ENCODE measurements at regions not wholly inside any gene's neighbourhood (a gene's known extent, or its start where the extent isn't known, plus 50 kb on each side); places are given as distances from the start of the nearest gene placed in this dataset.
"Not testable (repeated sequence)": the region's sequence is repeated elsewhere in the genome, so short reads cannot be mapped to it uniquely, and the experiment has no call there.

DNA sequence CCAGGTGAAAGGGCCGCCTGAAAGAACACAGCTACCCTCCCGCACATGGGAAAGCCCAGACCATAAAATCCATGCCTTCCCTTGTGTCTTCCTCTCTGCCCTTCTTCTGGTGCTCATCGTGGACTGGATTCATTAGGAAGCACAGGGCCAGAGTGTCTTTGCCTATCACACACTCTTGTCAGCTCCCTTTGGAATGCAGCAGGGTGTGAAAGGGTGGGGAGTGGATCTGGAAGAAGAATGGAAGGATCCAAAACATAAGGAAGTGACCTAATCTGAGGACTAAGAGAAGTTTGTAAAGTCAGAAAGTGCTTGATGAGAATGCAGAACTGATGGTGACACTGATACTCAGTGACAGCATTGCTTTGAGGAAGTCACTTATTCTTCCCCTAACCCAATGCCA, 1147.3 kb upstream of the GOT2 start:
- DNase-seq (ENCODE audit: low read depth), result no peak

DNA sequence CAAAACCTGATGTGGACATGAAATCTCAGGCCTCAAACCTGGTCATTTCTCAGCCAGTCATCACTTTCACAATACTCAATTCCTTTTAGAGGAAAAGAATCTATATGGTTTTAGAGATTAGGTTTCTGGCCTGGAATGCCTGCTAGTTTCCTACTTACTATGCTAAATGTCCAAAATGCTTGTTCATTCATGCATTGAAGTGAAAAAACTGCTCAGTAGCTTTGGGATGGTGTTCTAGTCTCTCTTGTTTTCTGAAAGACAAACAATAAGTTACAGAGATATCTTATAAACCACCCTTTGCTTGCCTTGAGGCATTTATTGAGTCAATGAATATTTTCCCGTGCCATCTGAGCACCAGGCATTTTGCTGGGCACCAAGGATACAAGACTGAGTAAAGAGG, 1146.5 kb upstream of the GOT2 start:
- no peak for DNase-seq (ENCODE audit: low read depth)

DNA sequence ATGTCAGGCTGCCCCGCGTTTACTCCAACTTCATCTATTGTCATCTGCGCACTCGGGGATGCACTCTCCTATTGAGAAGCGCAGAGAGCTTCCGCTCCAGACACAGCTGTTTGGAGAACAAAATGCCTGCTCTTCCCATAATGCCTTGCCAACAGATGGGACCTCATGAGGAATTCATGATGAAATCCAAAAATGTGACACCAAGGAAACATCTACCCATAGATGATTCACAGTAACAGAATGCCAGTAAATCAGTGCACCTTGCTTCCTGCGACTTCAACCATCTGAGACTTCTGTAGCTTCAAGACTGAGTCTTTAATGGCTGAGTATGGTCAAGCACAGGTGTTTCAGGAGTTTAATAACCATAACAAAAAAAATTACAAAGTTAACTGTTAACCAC, 1144.9 kb upstream of the GOT2 start:
- no peak for DNase-seq (ENCODE audit: low read depth)

DNA sequence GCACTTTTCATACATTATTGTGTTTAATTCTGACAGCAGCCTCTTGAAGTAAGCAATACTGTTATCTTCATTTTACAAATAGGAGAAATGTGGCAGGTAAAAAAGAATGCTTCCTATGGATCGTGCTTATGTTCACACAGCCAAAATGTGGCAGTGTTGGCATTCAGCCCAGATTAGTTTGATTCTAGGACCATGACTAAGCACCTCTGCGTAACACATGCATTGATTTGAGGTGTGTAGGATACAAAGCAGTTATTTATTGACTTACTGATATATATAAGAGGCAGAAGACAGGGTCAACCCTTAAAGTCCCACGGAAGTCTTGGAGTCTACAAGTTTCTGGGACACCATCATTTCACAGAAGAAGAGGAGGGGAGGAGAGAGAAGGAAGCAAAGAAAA, 1144.4 kb upstream of the GOT2 start:
- DNase-seq (ENCODE audit: low read depth), result no peak

DNA sequence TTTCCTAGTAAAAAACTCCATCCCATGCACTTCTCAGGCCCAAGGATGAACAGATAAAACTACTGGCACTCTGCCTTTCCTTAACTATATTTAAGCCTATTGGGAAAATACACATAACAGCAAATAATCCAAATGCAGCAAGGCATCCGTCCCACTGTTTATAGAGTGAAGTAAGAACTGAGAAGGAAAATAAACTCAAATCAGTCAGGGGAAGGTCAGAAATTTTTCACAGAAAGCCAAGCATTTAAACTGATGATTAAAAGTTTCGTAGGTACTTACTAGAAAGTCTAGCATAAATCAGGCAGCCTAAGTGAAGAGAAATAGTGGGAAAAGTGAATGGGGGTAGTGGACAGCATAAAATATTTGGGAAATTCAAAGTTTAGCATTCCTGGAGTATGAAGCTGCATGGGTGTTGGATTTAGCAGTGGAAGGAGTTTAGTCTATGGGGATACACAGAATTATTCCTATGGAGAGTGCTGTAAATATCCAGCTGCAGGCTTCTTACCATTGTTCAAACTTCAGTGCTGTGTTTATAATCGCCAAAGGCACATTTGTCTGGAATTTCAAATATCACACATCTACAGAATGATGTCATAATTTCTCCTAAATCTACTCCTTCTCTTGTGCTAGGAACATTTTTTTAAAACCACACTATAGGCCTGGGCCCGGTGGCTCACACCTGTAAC, 1131.0 kb upstream of the GOT2 start:
- peak; percentile 48 for DNase-seq (ENCODE audit: low read depth)

DNA sequence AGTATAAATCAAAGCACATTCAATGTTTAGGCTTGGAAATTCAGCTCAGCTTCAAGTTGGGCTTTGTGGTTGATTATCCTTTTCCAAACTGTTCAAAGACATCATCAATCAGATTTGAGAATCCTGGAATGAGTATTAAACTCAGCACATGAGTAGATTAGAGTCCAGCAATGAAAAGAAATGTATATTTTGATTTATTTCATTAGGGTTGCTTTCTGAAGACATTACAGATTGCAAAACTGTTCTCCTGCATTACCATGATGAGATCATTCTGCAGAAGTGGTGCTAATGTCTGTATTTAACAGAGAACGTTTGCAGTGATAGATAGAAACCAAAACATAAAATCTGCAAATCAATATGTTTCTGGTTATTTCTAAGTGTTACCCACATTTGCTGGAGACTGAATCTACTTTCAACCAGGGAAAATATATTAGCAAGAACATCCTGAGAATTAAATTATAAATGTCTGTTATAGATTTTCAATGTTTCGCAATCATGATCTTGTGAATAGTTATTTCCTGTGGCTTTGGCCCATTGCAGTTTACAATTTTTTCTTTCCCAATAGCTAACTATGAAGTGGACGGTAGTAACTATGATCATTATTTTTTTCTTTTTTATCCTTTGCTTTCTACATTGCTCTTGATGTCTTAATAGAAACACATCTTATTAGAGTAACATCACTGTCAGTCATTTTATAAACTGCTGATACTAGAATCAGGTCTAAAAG, 1125.7 kb upstream of the GOT2 start:
- no peak for DNase-seq (ENCODE audit: low read depth)

DNA sequence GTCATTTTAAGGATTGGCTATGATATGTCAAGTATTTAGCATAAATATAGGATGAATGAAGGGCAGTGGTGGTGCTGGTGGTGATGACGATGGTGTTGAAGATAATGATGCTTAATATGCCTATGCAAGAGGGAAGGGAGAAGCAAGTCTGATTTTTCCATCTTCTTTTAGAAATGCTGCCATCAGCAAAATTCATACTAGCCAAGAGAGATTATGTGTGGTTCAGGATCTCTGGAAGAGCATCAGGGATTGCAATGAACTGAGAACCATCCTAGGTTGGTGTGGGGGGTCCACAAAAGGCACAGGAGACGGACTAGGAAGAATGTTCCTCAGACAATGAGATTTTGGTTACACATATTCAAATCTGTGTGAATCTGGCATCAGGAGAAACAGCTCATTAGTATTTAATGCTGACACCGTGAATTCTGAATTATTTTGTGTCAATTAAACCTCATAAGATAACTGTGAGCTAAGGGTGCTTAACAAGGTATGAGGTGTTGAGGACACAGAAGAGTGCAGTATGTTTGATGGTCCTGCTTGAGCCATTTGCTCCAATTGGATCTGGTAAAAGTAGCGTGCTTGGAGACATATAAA, 1120.8 kb upstream of the GOT2 start:
- DNase-seq (ENCODE audit: low read depth), result no peak

DNA sequence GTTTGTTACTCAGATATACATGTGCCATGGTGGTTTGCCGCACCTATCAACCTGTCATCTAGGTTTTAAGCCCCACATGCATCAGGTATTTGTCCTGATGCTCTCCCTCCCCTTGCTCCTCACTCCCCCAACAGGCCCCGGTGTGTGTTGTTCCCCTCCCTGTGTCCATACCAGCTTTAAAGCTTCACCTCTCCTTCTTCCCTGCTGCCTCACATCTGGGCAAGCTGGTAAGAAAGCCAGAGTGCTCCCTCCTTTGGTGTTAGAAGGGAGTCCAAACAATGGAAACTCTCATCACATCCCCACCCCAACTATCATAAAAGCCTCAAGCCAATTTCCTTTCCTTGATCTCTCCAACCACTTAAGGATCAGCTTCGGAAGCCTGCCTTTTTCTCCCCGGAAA, 1115.6 kb upstream of the GOT2 start:
- DNase-seq (ENCODE audit: low read depth), result no peak

DNA sequence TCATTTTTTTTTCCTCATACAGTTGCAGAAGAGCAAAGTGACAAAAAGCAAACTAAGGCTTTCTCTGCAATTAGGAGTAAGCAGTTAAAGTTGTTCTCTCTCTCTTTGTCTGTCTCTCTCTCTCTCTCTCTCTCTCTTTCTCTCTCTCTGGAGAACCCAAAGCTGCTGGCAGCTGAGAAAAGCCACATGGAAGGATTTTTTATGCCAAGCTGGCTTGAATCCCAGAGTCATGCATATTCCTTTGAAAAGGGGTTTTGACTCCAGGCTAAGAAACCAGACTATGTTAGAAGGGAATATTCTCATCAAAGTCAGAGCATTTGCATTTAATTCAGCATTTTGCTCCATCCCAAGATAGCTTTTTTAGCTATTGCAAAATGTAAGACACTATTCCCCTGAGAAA, 1114.2 kb upstream of the GOT2 start:
- no peak for DNase-seq (ENCODE audit: low read depth)

DNA sequence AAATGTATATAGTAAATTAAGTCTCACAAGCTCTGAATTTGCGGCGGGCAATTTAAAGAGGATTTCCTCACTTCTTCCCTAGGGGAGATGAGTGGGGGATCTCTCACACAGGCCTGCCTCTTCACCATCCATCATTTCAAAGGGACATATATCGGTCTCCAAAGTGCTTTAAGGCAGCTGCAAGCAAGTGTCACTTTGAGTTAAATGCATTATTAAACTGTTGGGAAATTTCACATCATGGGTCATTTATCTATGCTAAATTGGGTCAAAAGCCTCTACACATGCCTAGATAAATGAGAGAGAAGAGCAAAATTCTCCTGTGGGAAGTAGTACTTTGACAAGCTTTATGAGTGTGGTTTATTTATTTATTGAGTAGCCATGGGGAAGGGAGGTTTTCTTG, 1106.1 kb upstream of the GOT2 start:
- DNase-seq (ENCODE audit: low read depth), result no peak

DNA sequence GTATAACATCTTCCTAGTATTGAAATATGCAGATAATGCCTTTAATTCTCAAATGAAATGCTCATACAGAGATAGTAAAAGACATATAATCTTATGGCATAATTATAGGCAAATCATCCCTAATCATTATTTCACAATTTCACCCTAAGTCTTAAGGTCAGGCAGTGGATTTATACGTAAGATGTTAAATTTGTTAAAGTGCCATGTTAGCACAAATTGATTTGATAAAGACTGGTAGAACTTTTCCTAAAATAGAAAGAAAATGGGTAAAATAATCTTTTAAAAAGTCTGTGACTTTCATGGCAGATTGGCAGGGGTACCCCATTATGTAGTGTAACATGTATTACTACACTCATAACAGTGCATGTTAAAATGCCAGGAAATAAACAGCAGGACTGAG, 1092.7 kb upstream of the GOT2 start:
- no peak for DNase-seq (ENCODE audit: low read depth)

DNA sequence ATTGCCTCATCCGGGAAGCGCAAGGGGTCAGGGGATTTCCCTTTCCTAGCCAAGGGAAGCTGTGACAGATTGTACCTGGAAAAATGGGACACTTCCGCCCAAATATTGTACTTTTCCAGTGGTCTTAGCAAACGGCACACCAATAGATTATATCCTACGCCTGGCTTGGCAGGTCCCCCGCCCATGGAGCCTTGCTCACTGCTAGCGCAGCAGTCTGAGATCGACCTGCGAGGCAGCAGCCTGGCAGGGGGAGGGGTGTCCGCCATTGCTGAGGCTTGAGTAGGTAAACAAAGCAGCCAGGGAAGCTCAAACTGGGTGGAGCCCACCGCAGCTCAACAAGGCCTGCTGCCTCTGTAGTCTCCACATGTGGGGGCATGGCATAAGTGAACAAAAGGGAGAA, 1075.4 kb upstream of the GOT2 start:
- not testable (repeated sequence) for DNase-seq (ENCODE audit: low read depth)

DNA sequence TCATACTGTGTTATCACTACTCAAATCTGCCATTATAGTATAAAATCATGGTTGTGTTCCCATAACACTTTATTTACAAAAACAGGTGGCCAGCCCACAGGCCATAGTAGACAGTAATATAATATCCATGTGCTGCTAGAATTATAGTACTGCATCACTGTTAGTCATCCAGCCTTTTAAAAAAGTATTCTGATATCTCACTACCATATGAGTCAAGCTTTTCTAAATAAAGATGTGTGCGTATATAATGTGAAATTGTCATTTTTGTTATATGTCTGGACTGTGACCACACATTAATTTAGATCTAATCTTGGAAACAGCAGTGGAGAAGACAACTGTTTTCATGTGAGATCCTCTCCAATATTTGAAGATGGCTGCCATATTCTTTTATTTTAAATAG, 1049.1 kb upstream of the GOT2 start:
- DNase-seq (ENCODE audit: low read depth), result no peak

DNA sequence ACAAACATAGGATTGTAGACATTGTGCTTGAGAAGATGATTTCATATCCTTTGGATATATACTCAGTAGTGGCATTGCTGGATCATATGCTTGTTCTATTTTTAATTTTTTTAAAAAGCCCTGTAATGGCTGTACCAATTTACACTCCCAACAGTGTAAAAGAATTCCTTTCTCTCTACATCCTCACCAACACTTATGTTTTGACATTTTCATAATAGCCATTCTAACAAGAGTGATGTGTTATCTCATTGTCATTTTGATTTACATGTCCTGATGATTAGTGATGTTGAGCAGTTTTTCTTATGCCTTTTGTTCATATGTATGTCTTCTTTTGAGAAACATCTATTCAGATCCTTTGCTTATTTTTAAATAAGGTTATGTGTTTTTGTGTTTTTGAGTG, 1039.2 kb upstream of the GOT2 start:
- no peak for DNase-seq (ENCODE audit: low read depth)

DNA sequence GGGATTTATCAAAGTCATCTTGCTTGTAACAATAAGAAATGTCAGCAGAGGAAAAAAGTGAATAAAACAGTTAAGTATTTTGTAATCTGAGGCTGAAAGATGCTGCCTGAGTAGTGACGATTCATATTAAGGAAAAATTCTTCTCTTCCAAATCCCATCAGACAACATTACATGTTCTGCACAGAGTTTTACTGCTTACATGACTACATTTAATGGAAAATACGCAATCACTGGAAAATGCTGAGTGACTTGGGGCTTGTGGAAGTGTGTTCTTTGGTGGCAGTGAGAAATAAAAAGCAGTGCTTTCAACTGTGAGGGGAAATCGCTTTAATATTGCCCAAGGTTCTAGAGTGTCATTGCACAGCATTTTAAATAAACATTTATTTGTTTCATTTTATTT, 1025.2 kb upstream of the GOT2 start:
- no peak for DNase-seq (ENCODE audit: low read depth)

DNA sequence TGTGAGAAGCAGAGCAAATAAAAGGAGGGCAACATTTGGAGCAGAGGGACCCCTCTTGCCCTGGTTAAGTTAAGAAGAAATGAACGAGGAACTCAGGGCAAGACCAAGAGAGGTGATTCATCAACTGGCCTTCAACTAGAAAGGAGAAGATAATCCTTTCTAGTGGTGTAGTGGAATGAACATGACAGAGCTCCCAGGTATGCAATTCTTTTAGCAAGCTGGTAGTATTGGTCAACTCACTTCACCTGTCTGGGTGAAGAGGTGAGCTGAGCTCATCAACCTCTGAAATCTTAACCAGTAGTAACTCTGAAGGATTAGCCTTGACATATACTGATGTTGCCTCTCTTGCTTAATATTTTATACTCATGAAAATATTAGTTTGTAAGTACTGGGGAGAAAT, 1024.7 kb upstream of the GOT2 start:
- no peak for DNase-seq (ENCODE audit: low read depth)

DNA sequence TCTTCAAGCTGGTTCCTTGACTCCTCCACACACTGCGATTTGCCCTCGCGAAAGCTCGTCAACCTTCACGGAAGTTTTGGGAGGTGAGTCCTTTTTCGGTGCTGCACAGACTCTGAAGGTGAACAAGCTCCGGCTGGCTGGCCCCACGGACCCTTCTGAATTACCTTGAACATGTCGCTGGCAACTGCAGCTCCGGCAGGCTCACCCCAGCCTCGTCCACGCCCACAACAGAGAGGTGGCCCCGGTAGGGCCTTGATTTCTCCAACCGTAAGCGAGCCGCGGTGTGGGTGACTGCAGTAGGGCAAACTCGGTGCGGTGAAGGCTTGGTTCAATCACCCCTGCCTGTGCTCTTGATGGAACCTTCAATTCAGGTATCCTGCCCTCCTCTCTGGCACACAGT, 1020.7 kb upstream of the GOT2 start:
- DNase-seq (ENCODE audit: low read depth), result no peak

DNA sequence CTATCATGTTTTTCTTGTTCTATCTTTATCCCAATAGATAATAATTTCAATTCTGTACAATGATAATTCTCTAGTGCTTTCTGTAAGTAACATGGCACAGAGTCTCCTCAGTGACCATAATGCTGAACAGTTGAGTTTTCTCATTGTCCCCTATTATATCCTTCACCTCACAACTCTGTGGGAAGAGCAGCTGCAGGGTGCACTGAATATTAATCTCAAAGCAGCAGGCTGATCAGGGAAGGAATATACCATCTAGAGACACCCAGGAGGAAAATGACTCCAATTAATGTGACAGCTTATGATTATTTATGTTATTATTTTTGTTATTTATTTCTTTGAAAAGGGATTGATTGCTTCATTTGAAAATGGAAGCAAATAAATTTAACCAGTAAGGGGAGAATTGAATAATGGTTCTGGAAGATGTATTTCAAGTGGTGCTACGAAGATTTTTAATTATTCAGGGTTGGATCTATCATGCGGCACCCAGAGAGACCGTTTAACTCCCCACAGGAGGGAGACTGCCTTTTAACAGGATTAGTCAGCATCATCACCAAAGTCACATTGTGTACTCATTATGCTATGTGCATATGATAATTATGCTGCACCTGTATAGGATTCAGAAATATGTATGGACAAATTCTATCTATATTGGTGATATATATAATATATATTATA, 1015.7 kb upstream of the GOT2 start:
- no peak for DNase-seq (ENCODE audit: low read depth)

DNA sequence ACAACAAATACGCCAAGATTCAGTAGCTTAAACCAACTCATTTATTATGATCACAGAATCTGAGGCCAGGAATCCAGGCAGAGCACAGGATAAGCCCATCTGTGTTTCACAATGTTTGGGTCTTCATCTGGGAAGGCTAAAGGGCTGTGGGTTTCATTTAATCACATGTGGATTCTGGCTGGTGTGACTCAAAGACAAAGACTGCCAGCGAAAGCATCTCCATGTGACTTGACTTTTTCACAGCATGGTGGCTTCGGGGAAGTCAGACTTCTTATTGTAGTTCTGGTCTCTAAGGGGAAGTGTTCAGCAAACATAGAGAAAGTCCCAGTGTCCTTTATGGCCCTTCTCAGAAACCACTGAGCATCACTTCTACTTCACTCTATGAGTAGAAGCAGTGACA, 1014.4 kb upstream of the GOT2 start:
- DNase-seq (ENCODE audit: low read depth), result no peak

DNA sequence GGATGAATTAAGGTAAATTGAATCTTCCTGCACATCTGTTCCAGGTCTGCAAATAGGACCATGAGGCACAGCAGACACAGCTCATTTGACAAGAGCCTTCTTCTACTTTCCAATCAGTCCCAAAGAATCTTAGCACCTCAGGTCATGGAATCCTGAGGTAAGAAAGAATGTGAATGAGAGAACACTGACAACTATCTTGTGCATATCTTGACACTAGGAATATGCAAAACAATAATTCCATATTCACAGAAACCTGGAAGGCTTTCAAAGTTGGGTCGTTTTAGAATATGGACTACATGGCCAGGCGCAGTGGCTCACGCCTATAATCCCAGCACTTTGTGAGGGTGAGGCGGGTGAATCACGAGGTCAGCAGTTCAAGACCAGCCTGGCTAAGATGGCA, 1009.4 kb upstream of the GOT2 start:
- DNase-seq (ENCODE audit: low read depth), result no peak

DNA sequence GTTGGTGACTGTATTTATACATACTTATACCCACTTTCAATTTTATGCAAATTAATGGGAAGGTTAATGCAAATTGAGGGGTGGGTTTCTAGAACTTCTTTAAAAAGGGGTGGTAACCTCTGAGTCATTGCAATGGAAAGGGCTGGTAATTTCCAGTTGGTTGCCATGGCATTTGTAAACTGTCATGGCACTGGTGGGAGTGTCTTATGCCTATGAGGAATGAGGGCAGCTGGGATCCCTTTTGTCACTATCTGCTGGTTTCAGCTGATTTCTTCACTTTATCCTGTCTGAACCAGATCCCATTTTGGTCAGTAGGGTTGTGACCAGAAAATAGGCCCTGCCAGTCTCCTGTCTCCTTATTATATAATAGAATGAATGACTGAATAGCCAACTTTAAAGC, 1006.7 kb upstream of the GOT2 start:
- DNase-seq (ENCODE audit: low read depth), result no peak

DNA sequence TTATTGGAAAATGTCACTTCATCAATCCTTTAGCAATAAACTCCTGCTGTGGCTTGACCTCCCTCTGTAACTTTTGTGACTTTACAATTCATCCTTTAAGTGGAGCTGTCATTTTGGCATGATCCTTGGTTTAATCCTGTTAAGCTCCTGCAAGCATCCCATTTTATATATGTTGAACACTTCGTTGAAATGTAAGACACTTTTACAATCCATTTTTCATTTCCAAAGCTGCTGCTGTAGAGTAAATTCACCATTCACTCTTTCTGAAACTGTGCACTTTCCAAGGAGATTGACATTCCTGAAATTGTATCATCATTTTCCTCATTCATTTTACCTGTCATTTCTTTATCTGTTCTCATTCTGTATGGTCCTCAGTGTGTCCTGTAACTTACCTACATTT, 1003.2 kb upstream of the GOT2 start:
- DNase-seq (ENCODE audit: low read depth), result no peak

DNA sequence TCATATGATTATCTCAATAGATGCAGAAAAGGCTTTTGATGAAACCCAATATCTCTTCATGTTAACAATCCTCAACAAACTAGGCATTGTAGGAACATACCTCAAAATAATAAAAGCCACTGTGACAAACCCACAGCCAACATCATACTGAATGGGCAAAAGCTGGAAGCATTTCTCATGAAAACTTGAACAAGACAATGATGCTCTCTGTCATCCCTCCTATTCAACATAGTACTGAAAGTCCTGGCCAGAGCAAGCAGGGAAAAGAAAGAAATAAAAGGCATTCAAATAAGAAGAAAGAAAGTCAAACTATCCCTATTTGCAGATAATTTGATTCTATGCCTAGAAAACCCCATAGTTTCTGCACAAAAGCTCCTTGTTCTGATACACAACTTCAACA, 999.2 kb upstream of the GOT2 start:
- no peak for DNase-seq (ENCODE audit: low read depth)
